PFSK-1 (cell line): ENCODE measurements at regions not wholly inside any gene's neighbourhood (a gene's known extent, or its start where the extent isn't known, plus 50 kb on each side); places are given as distances from the start of the nearest gene placed in this dataset.

Experiments used
- POLR2AphosphoS5 ChIP-seq: IDR thresholded peaks from 2 replicates; pipeline ENCODE4 v1.6.1; 2012; ENCODE audit warnings: low read depth, mild to moderate bottlenecking, control low read depth, low read length, moderate library complexity
- TAF1 ChIP-seq: IDR thresholded peaks from 2 replicates; pipeline ENCODE4 v1.6.1; 2012; ENCODE audit warnings: low read length, control low read depth, borderline replicate concordance; ENCODE audit not compliant: insufficient read depth
- TF ChIP-seq, protein P1 (sequence below), 2 experiments: IDR thresholded peaks; 2 replicates each; pipeline versions ENCODE4 v1.6.1 to v1.8.0; 2011 to 2012; ENCODE audit warnings: low read depth in 2 of 2, low read length in 2 of 2, control low read depth in 1 of 2, inconsistent platforms in 1 of 2, mild to moderate bottlenecking in 1 of 2, moderate library complexity in 1 of 2; ENCODE audit not compliant: insufficient read depth in 1 of 2

DNA sequence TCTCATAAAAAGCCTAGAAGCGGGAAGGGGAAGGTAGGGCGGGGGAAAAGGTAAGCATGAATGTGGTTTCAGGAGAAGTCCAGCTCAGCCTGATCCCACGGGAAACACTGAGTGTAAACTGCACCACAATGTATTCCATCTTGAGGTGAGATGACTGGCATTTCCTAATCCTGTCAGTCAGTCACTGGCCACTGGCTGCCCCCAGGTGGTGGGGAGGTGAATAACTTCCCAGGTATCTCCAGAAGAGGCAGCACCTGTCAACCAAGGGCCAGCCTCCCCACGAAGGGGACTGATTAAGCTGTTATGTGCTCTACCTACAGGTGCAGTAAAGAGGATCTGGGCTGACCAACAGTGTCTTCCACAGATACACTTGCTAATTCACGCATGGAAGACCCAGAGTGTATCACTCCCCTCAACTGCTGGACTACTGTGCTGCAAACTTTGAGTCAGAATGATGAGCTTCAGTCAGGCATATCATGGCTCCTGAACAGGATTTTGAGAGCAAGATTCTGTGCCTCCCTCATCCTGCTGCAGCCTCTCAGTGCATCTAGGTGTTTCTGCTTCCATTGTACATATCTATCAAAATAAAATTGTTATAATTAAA, 108.5 kb upstream of the CCL2 start:
- TF ChIP-seq TAF1 (no peak), POLR2AphosphoS5 (no peak)
- TF ChIP-seq, protein P1, sequence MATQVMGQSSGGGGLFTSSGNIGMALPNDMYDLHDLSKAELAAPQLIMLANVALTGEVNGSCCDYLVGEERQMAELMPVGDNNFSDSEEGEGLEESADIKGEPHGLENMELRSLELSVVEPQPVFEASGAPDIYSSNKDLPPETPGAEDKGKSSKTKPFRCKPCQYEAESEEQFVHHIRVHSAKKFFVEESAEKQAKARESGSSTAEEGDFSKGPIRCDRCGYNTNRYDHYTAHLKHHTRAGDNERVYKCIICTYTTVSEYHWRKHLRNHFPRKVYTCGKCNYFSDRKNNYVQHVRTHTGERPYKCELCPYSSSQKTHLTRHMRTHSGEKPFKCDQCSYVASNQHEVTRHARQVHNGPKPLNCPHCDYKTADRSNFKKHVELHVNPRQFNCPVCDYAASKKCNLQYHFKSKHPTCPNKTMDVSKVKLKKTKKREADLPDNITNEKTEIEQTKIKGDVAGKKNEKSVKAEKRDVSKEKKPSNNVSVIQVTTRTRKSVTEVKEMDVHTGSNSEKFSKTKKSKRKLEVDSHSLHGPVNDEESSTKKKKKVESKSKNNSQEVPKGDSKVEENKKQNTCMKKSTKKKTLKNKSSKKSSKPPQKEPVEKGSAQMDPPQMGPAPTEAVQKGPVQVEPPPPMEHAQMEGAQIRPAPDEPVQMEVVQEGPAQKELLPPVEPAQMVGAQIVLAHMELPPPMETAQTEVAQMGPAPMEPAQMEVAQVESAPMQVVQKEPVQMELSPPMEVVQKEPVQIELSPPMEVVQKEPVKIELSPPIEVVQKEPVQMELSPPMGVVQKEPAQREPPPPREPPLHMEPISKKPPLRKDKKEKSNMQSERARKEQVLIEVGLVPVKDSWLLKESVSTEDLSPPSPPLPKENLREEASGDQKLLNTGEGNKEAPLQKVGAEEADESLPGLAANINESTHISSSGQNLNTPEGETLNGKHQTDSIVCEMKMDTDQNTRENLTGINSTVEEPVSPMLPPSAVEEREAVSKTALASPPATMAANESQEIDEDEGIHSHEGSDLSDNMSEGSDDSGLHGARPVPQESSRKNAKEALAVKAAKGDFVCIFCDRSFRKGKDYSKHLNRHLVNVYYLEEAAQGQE (IDR thresholded peaks at IDR 0.05; ENCODE audit: insufficient read depth in 1 of 2, low read depth in 2 of 2, low read length in 2 of 2), result no peak
